Activated CD4-positive, alpha-beta T cell treated with anti-CD3 and anti-CD28 coated beads, Interleukin-2, amount 50 U/mL, for 48 hours (primary cell): ENCODE measurements at regions not wholly inside any gene's neighbourhood (a gene's known extent, or its start where the extent isn't known, plus 50 kb on each side); places are given as distances from the start of the nearest gene placed in this dataset.
"Not testable (repeated sequence)": the region's sequence is repeated elsewhere in the genome, so short reads cannot be mapped to it uniquely, and the experiment has no call there.

Experiments
- DNase-seq, 2 experiments: peaks; one replicate each; pipeline ENCODE4 v3.0.0-alpha.2; 2020

DNA sequence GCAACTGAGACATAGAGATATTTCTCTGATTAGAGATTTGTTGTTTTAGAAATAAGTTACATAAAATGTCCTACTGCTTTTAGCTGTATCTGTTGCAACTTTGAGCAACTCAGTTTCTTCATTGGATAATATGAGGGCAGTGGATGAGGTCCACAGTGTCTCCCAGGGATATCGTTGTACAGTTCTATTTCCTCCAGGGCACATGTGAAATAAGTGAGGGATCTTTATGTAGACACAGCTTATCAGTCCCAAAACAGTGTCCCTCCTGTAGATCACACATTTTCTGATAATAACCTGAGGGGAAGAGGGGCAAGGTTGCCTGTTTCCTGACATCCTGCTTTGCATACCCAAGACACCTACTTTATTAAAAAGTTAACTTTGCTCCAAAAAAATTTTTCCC, 1231.2 kb upstream of the ZEB2 start:
- DNase-seq, result no peak

GRCh38 chr2:145750612-145751011, 1230.7 kb upstream of the ZEB2 start:
- DNase-seq, result no peak

GRCh38 chr2:145750144-145750543, 1230.2 kb upstream of the ZEB2 start:
- no peak for DNase-seq

- no peak for DNase-seq
These were observed 1229.6 kb upstream of the ZEB2 start for GRCh38 chr2:145749556-145749955.

DNA sequence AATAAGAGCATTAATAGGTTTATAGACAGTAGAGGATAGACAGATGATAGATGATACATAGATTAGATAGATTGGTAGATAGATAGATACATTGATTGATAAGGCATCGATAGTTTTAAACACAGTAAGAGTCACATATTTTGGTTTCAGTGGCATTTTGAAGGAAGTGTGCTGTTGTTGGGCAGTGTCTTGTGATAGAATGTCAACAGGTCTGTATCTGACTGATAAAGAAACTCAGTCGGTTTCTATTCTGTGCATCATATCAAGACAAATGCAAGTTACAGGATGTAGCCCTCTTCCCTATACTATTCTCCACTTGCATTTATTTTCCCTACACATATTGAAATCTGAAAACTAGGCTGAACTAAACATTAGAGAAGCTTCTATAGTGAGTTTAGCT, 1229.0 kb upstream of the ZEB2 start:
- no peak for DNase-seq

DNA sequence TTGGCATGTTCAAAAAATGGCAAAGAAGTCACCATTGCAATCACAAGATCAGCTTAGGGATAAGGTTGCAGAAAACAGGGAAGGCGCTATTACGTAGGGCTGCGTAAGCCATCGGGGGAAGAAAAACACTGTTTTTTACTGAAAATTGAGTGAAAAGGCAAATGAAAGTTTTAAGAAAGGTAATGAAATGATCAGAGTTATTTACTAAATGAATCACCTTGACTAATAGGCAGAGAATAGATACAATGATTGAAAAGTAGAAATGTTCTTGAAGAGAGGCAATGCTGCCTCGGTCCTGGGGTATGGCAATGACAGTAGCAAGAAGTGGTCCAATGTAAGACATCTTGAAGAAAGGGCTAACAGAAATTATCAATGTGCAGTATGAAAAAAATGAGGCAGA, 1227.8 kb upstream of the ZEB2 start:
- no peak for DNase-seq

- DNase-seq, result not testable (repeated sequence)
These were observed 1225.4 kb upstream of the ZEB2 start for GRCh38 chr2:145745387-145745721.

DNA sequence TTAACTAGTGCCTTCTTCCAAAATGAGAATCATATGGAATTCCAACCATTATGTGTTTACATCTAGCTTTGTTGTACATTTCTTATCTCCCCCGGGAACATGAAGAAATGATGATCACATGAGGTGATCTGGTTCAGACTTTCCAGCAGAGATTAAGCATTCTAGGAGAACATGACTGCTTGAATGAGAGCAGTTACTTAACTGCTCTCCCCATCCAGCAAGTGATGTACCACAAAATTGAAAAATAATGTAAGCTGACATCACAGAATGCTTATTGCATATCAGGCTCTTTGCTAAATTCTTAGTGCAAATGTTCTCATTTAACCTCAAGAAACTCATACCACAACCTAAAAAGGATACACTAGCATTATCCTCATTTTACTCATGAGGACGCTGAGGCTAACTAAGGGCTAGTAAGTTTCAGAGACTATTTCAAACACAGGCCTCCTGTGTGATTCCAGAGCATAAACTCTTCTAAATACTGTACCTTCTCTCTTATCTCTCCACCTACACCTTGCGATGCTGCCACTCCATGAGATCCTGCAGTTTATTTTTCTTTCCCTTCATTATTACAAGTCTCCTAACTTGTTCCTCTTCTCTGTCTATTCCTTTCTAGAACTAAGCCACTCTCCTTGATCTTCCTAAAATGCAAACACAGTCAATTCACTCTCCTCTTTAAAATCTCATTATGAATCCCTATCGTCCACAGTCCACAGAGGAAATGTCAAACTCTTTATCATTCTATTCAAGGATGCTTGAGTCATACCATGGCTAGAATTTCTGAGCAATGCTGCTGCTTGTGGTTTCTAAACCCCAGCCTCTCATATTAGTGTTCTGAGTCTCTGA, 1224.8 kb upstream of the ZEB2 start:
- no peak for DNase-seq

DNA sequence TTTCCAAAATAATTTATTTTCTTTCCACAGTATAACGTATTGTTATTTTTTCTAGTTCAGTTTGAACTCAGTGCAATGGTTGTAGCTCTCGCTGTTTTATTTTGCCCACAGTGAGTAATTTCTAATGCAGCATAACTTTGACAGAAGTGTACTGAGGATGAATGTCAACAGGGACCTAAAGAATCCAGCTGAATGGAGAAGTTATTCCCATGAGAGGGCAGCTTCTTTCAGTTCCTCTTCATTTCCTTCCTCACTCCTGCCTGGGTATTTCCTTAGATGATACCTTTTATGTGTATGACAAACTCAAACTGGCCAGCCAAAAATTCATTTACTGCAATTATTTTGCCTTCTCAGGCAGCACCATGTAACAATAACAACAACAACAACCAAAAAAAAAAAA, 1223.1 kb upstream of the ZEB2 start:
- no peak for DNase-seq

DNA sequence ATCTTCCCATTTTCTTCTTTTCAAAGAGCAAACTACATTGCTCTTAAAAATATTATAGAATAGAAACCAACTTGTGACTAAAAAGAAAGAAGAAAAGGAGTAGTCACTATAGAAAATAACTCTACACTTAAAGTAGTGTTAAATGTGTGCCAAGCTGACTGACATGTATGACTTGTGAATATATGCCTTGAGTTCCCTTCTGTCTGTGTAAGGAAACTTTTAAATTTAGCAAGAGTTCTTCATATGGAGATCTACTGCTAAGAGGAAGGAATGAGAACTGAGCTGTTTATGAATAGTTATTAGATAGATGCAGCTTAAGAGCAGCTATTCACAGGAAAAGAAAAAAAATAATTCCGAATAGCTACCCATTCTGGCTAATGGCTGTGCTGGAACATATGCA, 1221.7 kb upstream of the ZEB2 start:
- no peak for DNase-seq

GRCh38 chr2:145741181-145741580, 1221.3 kb upstream of the ZEB2 start:
- DNase-seq, result no peak

- no peak for DNase-seq
These were observed 1220.4 kb upstream of the ZEB2 start for GRCh38 chr2:145740302-145740701.

GRCh38 chr2:145739681-145740080, 1219.8 kb upstream of the ZEB2 start:
- DNase-seq, result no peak

DNA sequence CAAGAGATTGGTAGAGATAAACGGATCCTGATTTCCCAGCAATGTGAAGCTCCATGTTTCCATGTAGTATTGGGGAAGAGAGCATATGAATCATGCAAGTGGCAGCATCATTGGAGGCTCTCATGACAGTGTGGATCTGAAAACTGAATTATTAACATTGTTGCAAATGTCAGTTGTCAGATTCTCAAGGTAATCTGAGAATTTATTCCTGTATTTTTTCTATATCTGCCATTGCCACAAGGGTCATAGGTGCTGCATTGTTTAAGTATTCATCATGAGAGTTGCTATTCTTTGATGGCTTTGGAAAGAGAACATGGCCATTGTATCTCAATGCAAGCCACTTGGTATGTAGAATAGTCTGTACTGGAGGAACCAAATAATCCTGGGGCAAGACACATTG, 1217.0 kb upstream of the ZEB2 start:
- DNase-seq, result no peak

GRCh38 chr2:145731467-145731866, 1211.5 kb upstream of the ZEB2 start:
- no peak for DNase-seq

DNA sequence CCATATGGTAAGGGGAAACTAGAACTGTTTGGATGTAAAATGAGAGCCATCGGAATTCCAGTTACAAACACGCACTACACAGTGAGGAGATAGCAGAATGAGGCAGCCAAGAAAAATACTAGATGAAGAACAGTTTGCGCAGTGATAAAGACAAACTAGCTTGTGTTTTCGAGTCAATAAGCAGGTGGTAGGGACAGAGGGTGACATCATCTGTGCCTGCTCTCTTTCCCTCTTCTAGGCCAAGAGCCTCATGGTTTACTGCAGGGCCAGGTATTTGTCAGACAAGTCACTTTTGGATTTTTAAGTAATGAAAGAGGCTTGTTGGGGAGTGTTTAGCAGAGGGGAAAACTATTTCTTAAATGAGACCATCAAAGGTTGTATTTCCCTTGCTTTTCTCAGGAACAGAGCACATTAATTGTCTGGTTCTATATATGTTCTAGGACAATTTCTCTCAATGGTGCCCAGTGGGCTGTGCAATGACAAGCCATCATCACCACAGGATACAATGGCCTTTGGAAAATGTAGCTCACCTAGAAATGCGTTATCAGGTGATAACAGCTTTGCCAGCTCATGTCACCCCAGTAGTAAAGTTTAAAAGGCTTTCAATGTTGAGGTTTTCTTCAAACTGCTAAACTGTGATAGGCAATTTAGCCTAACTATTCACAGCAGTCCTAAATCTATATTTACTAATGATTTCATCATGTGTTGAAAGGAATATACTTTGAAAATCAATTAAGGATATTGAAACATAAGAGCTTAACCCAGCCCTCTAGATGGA, 1210.3 kb upstream of the ZEB2 start:
- no peak for DNase-seq

GRCh38 chr2:145729481-145729880, 1209.6 kb upstream of the ZEB2 start:
- no peak for DNase-seq

DNA sequence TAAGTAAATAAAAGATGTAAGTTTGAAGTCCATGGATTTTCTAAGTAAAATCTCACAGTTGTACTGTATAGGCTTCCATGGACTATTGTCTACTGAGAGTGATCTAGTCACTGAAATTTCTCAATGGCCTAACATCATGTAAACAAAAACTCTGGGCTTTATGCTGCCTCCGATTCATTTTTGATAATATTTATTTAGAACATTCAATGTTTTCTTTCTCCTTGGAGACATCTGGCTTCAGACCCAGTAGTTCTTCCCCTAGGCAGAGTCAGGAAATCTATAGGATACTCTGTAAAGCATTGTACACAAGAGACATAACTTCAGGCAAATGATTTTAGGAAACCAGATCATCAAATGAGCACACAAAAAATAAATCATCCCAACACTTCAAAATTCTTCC, 1208.6 kb upstream of the ZEB2 start:
- DNase-seq, result no peak

DNA sequence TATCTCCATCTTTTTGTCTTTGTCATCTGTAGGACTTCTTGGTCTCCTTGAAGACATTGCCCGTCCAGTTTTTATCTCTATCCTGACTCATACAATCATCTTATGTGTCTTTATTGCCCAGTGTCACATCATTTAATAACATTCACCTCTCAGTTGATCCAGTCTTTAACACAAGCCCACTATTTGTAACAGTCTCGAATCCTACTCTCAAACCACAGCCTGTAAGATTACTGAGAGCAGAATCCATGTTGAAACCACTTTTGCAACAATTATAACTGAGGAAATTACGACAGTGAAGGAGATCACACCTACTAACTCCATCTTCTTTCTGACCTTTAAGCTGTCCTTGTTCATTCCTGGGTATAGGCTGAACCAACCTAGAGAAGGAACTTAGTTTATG, 1206.0 kb upstream of the ZEB2 start:
- DNase-seq, result no peak

- DNase-seq, result no peak
These were observed 1204.5 kb upstream of the ZEB2 start for GRCh38 chr2:145724311-145724898.

- no peak for DNase-seq
These were observed 1204.0 kb upstream of the ZEB2 start for GRCh38 chr2:145723872-145724271.

DNA sequence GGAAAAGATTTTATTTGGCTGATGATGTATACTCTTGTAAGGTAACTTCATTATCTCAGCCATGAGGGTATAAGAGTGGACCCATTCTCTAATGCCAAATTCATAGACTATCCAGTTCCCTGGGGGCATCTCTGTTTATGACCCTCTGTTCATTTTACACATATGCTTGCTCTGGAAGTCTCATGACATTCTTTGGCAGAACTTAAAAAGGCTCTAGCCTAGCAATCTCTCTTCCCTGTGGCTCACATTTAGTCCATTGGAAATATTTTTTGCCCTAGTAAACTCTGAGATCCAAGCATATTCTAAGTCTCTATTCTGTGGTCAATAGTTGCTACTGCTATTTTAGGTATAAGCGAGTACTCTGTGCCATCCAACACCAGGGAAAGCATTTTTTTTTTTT, 1201.8 kb upstream of the ZEB2 start:
- no peak for DNase-seq

- DNase-seq, result no peak
These were observed 1195.7 kb upstream of the ZEB2 start for GRCh38 chr2:145715601-145716000.

- no peak for DNase-seq
These were observed 1190.4 kb upstream of the ZEB2 start for GRCh38 chr2:145710303-145710702.
